ENCODE measurements at regions not wholly inside any gene's neighbourhood (a gene's known extent, or its start where the extent isn't known, plus 50 kb on each side); places are given as distances from the start of the nearest gene placed in this dataset.
"Not testable (repeated sequence)": the region's sequence is repeated elsewhere in the genome, so short reads cannot be mapped to it uniquely, and the experiment has no call there.

DNA sequence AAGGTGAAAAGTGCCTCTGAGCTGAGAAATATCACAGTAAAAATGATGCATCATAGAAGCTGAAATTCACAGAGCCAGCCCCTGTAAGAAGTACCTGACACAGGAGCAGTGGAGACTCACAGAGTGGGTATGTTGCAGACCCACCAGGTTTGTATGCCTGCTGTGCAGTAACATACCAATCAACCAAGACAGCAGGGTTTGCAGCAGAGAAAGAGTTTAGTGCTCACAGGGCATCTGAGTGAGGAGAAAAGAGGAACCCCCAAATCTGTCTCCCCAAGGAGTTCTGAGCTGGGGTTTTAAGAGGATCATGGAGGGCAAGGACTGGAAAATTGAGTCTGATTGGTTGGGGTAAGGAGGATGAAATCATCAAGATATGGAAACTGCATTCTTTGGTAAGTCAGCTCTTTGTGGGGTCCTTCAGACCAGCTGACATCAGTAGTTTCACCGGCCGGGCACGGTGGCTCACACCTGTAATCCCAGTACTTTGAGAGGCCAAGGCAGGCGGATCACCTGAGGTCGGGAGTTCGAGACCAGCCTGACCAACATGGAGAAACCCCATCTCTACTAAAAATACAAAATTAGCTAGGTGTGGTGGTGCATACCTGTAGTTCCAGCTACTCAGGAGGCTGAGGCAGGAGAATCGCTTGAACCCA, 83.5 kb upstream of the MRI1 start:
- H3K9me2 ChIP-seq (ENCODE audit: insufficient read depth); H2AFZ ChIP-seq (ENCODE audit: low read depth, low read length, poor library complexity, severe bottlenecking); DNase-seq (ENCODE audit: low read depth, low spot score); H4K20me1 ChIP-seq (ENCODE audit: insufficient read depth); ATAC-seq; RAD21 ChIA-PET (ENCODE audit: low non-redundant PET in 1 of 2, low total read pairs in 2 of 2, uncharacterized antibody in 2 of 2, unreplicated experiment in 2 of 2); BruUV-seq (replicated peaks); H3K27me3 ChIP-seq (ENCODE audit: insufficient read depth, low read length); H3K4me2 ChIP-seq (ENCODE audit: low read length); POLR2A ChIA-PET; CTCF ChIA-PET; H3K27ac ChIP-seq (ENCODE audit: low read depth, low read length); H3K79me2 ChIP-seq (ENCODE audit: insufficient read depth, low read length); H3K36me3 ChIP-seq (ENCODE audit: control insufficient read depth in 1 of 2, insufficient read depth in 2 of 2, low read length in 2 of 2); H3K9ac ChIP-seq (ENCODE audit: low read length); intact Hi-C loops (cut with micrococcal nuclease); H3K4me3 ChIP-seq (replicated peaks in 1 of 2; ENCODE audit: low read depth in 1 of 2, low read length in 2 of 2); H3K4me1 ChIP-seq (ENCODE audit: control insufficient read depth in 1 of 2, insufficient read depth in 2 of 2, low read length in 2 of 2): not testable (repeated sequence)
- peak; percentile 97 for TF ChIP-seq CBX3 (IDR thresholded peaks at IDR 0.05; ENCODE audit: low read depth)
- peaks cover 6 to 11% of the 10 kb centered on the region in 2 experiments; a peak in 2 of 4 replicates for H3K9me3 ChIP-seq (ENCODE audit: control insufficient read depth in 1 of 2, insufficient read depth in 1 of 2, low read depth in 1 of 2, low read length in 2 of 2)

DNA sequence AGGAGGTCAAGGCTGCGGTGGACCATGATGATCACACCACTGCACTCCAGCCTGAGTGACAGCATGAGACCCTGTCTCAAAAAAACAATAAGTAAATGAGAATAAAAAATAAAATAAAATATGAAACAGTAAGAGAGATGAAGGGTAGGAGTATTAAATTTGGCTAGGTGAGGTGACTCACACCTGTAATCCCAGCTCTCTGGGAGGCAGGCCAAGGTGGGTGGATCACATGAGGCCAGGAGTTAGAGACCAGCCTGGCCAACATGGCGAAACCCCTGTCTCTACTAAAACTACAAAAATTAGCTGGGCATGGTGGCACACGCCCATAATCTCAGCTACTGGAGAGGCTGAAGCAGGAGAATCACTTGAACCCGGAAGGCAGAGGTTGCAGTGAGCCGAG, 87.4 kb upstream of the MRI1 start:
- H3K9me3 ChIP-seq (ENCODE audit: control insufficient read depth in 1 of 2, insufficient read depth in 1 of 2, low read depth in 1 of 2, low read length in 2 of 2), result peaks cover 6 to 11% of the 10 kb centered on the region in 2 experiments; a peak in 2 of 4 replicates
- DNase-seq (ENCODE audit: low read depth, low spot score); H2AFZ ChIP-seq (ENCODE audit: low read depth, low read length, poor library complexity, severe bottlenecking); RAD21 ChIA-PET (ENCODE audit: low non-redundant PET in 1 of 2, low total read pairs in 2 of 2, uncharacterized antibody in 2 of 2, unreplicated experiment in 2 of 2); H3K36me3 ChIP-seq (ENCODE audit: control insufficient read depth in 1 of 2, insufficient read depth in 2 of 2, low read length in 2 of 2); H3K9me2 ChIP-seq (ENCODE audit: insufficient read depth); H3K4me3 ChIP-seq (replicated peaks in 1 of 2; ENCODE audit: low read depth in 1 of 2, low read length in 2 of 2); ATAC-seq; BruUV-seq (replicated peaks); H4K20me1 ChIP-seq (ENCODE audit: insufficient read depth); H3K27me3 ChIP-seq (ENCODE audit: insufficient read depth, low read length); H3K27ac ChIP-seq (ENCODE audit: low read depth, low read length); H3K4me2 ChIP-seq (ENCODE audit: low read length); intact Hi-C loops (cut with micrococcal nuclease); CTCF ChIA-PET; H3K9ac ChIP-seq (ENCODE audit: low read length); H3K79me2 ChIP-seq (ENCODE audit: insufficient read depth, low read length); POLR2A ChIA-PET: not testable (repeated sequence)
- peaks cover 0 to 10% of the 10 kb centered on the region in 2 experiments; a peak in 2 of 4 replicates for H3K4me1 ChIP-seq (ENCODE audit: control insufficient read depth in 1 of 2, insufficient read depth in 2 of 2, low read length in 2 of 2)
